ENCODE measurements at regions not wholly inside any gene's neighbourhood (a gene's known extent, or its start where the extent isn't known, plus 50 kb on each side); places are given as distances from the start of the nearest gene placed in this dataset.

- no peak for DNase-seq
These were observed 300.4 kb upstream of the STT3B start for GRCh38 chr3:31232055-31233025.

GRCh38 chr3:31234145-31234544 is 298.6 kb upstream of the STT3B start:
- no peak for DNase-seq

- no peak for DNase-seq
These were observed 297.5 kb upstream of the STT3B start for GRCh38 chr3:31235062-31235700.

- DNase-seq = no peak
These were observed 294.8 kb upstream of the STT3B start for GRCh38 chr3:31237887-31238286.

- DNase-seq = no peak
These were observed 292.7 kb upstream of the STT3B start for GRCh38 chr3:31240013-31240412.

- no peak for DNase-seq
These were observed 292.3 kb upstream of the STT3B start for GRCh38 chr3:31240466-31240865.

GRCh38 chr3:31240874-31241273 is 291.9 kb upstream of the STT3B start:
- no peak for DNase-seq

GRCh38 chr3:31241533-31241932 is 291.2 kb upstream of the STT3B start:
- no peak for DNase-seq

- no peak for DNase-seq
These were observed 290.4 kb upstream of the STT3B start for GRCh38 chr3:31242026-31242960.

GRCh38 chr3:31244929-31245817 is 287.6 kb upstream of the STT3B start:
- no peak for DNase-seq

GRCh38 chr3:31246293-31247062 is 286.2 kb upstream of the STT3B start:
- DNase-seq = no peak

GRCh38 chr3:31247063-31247447 is 285.7 kb upstream of the STT3B start:
- DNase-seq = no peak

- no peak for DNase-seq
These were observed 284.7 kb upstream of the STT3B start for GRCh38 chr3:31247850-31248562.

GRCh38 chr3:31248563-31248992 is 284.1 kb upstream of the STT3B start:
- no peak for DNase-seq

- DNase-seq = no peak
These were observed 283.2 kb upstream of the STT3B start for GRCh38 chr3:31249545-31249944.

- no peak for DNase-seq
These were observed 282.5 kb upstream of the STT3B start for GRCh38 chr3:31250116-31250777.

- DNase-seq = no peak
These were observed 281.6 kb upstream of the STT3B start for GRCh38 chr3:31251083-31251482.

GRCh38 chr3:31252216-31253185 is 280.2 kb upstream of the STT3B start:
- no peak for DNase-seq

- DNase-seq = no peak
These were observed 278.9 kb upstream of the STT3B start for GRCh38 chr3:31253782-31254181.

All from activated naive CD4-positive, alpha-beta T cell treated with Interleukin-2 at 50 U/mL for 16 hours (primary cell).